Liver (tissue), 8 donors: ENCODE measurements at regions not wholly inside any gene's neighbourhood (a gene's known extent, or its start where the extent isn't known, plus 50 kb on each side); places are given as distances from the start of the nearest gene placed in this dataset.

Experiments used
- DNase-seq: peaks from one replicate; pipeline ENCODE4 v3.0.0-alpha.2; 2017; ENCODE audit warnings: low spot score
- H3K27ac ChIP-seq, 2 donors: one replicate each; pipeline ENCODE4 v1.7.0; 2013; ENCODE audit warnings: inconsistent platforms in 2 of 2, low read length in 2 of 2, control low read depth in 1 of 2, low read depth in 1 of 2, mild to moderate bottlenecking in 1 of 2
- H3K27me3 ChIP-seq, 4 donors: one replicate each; pipeline versions ENCODE4 v1.6.1 to v1.7.0; 2013; ENCODE audit warnings: low read length in 3 of 4, inconsistent platforms in 1 of 4, mild to moderate bottlenecking in 1 of 4, moderate library complexity in 1 of 4; ENCODE audit not compliant: control insufficient read depth in 4 of 4, insufficient read depth in 4 of 4
- H3K36me3 ChIP-seq, 4 donors: one replicate each; pipeline versions ENCODE4 v1.6.1 to v1.7.0; 2013; ENCODE audit warnings: low read length in 3 of 4, mild to moderate bottlenecking in 3 of 4, low read depth in 1 of 4, moderate library complexity in 1 of 4; ENCODE audit not compliant: control insufficient read depth in 4 of 4, insufficient read depth in 3 of 4
- H3K4me1 ChIP-seq, 4 donors: one replicate each; pipeline versions ENCODE4 v1.6.1 to v1.7.0; 2013; ENCODE audit warnings: low read length in 3 of 4, mild to moderate bottlenecking in 3 of 4, moderate library complexity in 1 of 4; ENCODE audit not compliant: control insufficient read depth in 4 of 4, insufficient read depth in 4 of 4
- H3K4me3 ChIP-seq, 3 donors: one replicate each; pipeline versions ENCODE4 v1.6.1 to v1.7.0; 2013; ENCODE audit warnings: low read length in 3 of 3, control low read depth in 1 of 3, low read depth in 1 of 3, mild to moderate bottlenecking in 1 of 3
- H3K9ac ChIP-seq, 2 donors: one replicate each; pipeline ENCODE4 v1.7.0; 2013; ENCODE audit warnings: low read length in 2 of 2, mild to moderate bottlenecking in 2 of 2, moderate library complexity in 2 of 2, control low read depth in 1 of 2, low read depth in 1 of 2
- H3K9me3 ChIP-seq, 4 donors: one replicate each; pipeline versions ENCODE4 v1.6.1 to v1.7.0; 2013; ENCODE audit warnings: low read length in 3 of 4; ENCODE audit not compliant: control insufficient read depth in 4 of 4
- CTCF ChIP-seq: fragments of 150-350 bp; IDR thresholded peaks from 2 replicates; pipeline ENCODE4 v1.5.1; 2017; ENCODE audit warnings: improper control_type of control experiment, low read depth, low read length; ENCODE audit not compliant: missing input control
- EGR1 ChIP-seq, 2 donors: IDR thresholded peaks; 2 replicates each; pipeline ENCODE4 v1.6.1; 2016 to 2018; ENCODE audit warnings: antibody characterized with exemption in 2 of 2, low read depth in 2 of 2
- FOXA1 ChIP-seq: IDR thresholded peaks from 2 replicates; pipeline ENCODE4 v1.6.1; 2016; ENCODE audit warnings: antibody characterized with exemption
- FOXA2 ChIP-seq: IDR thresholded peaks from 2 replicates; pipeline ENCODE4 v1.6.1; 2016; ENCODE audit warnings: antibody characterized with exemption
- GABPA ChIP-seq, 2 donors: IDR thresholded peaks in 1 of 2; conservative IDR thresholded peaks in 1 of 2; 2 replicates each; pipeline ENCODE4 v1.6.1; 2016; ENCODE audit warnings: antibody characterized with exemption in 2 of 2, mild to moderate bottlenecking in 1 of 2, moderate library complexity in 1 of 2
- HNF4A ChIP-seq, 2 donors: conservative IDR thresholded peaks; 2 replicates each; pipeline ENCODE4 v1.6.1; 2016; ENCODE audit warnings: antibody characterized with exemption in 2 of 2, mild to moderate bottlenecking in 2 of 2
- HNF4G ChIP-seq: IDR thresholded peaks from 2 replicates; pipeline ENCODE4 v1.6.1; 2016; ENCODE audit warnings: antibody characterized with exemption
- JUND ChIP-seq, 2 donors: IDR thresholded peaks; 2 replicates each; pipeline ENCODE4 v1.6.1; 2016; ENCODE audit warnings: antibody characterized with exemption in 2 of 2
- MAX ChIP-seq: IDR thresholded peaks from 2 replicates; pipeline ENCODE4 v1.6.1; 2016; ENCODE audit warnings: antibody characterized with exemption
- NR2F2 ChIP-seq: IDR thresholded peaks from 2 replicates; pipeline ENCODE4 v1.6.1; 2016; ENCODE audit warnings: antibody characterized with exemption
- RAD21 ChIP-seq, 2 donors: IDR thresholded peaks; 2 replicates each; pipeline ENCODE4 v1.6.1; 2016; ENCODE audit warnings: antibody characterized with exemption in 2 of 2, mild to moderate bottlenecking in 2 of 2
- REST ChIP-seq: IDR thresholded peaks from 2 replicates; pipeline ENCODE4 v1.6.1; 2016; ENCODE audit warnings: antibody characterized with exemption, mild to moderate bottlenecking
- SP1 ChIP-seq: IDR thresholded peaks from 2 replicates; pipeline ENCODE4 v1.6.1; 2018; ENCODE audit warnings: antibody characterized with exemption, mild to moderate bottlenecking
- YY1 ChIP-seq: IDR thresholded peaks from 2 replicates; pipeline ENCODE4 v1.6.1; 2016; ENCODE audit warnings: antibody characterized with exemption, mild to moderate bottlenecking
- ZBTB33 ChIP-seq: IDR thresholded peaks from 2 replicates; pipeline ENCODE4 v1.6.1; 2016; ENCODE audit warnings: antibody characterized with exemption
- WGBS: extraction: QIAGEN DNeasy Blood & Tissue Kit; methylation state at CpG from one replicate; pipeline ENCODE4 v1.1.7; 2013; 5-methylcytosine and 5-hydroxymethylcytosine counted together
- donor health status: healthy.
- donor health status: healthy.
- donor health status: healthy.
- donor health status: healthy.
- donor health status: healthy.

- Histone ChIP-seq H3K4me3 (no peak overlapping the region), H3K36me3 (no peaks in the 10 kb centered on the region), H3K9ac (no peak overlapping the region), H3K4me1 (no peaks in the 10 kb centered on the region), H3K27me3 (no peaks in the 10 kb centered on the region), H3K9me3 (no peaks in the 10 kb centered on the region), H3K27ac (no peak overlapping the region)
- no peak for TF ChIP-seq JUND (IDR thresholded peaks at IDR 0.05)
- no peak for TF ChIP-seq ZBTB33
- TF ChIP-seq HNF4G, result no peak
- TF ChIP-seq EGR1 (IDR thresholded peaks at IDR 0.05; ENCODE audit: low read depth in 2 of 2), result no peak
- TF ChIP-seq FOXA1, result no peak
- no peak for DNase-seq
- WGBS, result 65% methylated on average over 2 of the region's 2 CpGs
Observed at GRCh38 chr2:147294825-147295392, 549.9 kb upstream of the ACVR2A start.

GRCh38 chr2:147293991-147294824 lies 550.6 kb upstream of the ACVR2A start:
- no peak for DNase-seq
- Histone ChIP-seq H3K36me3 (no peaks in the 10 kb centered on the region), H3K27ac (no peak overlapping the region), H3K27me3 (no peaks in the 10 kb centered on the region), H3K4me1 (no peaks in the 10 kb centered on the region), H3K9ac (no peak overlapping the region), H3K4me3 (no peak overlapping the region), H3K9me3 (no peaks in the 10 kb centered on the region)
- TF ChIP-seq CTCF (no peak), HNF4G (no peak), YY1 (no peak), ZBTB33 (no peak), HNF4A (conservative IDR thresholded peaks at IDR 0.05) (no peak), GABPA (IDR thresholded peaks at IDR 0.05 in 1 of 2, conservative IDR thresholded peaks at IDR 0.05 in 1 of 2) (no peak), MAX (no peak), SP1 (no peak), RAD21 (IDR thresholded peaks at IDR 0.05) (no peak), REST (no peak), NR2F2 (no peak), FOXA1 (no peak), FOXA2 (no peak)
- WGBS, result 83% methylated on average over 4 of the region's 4 CpGs
